ENCODE measurements at regions not wholly inside any gene's neighbourhood (a gene's known extent, or its start where the extent isn't known, plus 50 kb on each side); places are given as distances from the start of the nearest gene placed in this dataset.
"Not testable (repeated sequence)": the region's sequence is repeated elsewhere in the genome, so short reads cannot be mapped to it uniquely, and the experiment has no call there.

GRCh38 chr9:90226839-90227338, 415.7 kb downstream of the DIRAS2 start:
- TF ChIP-seq, protein P1, sequence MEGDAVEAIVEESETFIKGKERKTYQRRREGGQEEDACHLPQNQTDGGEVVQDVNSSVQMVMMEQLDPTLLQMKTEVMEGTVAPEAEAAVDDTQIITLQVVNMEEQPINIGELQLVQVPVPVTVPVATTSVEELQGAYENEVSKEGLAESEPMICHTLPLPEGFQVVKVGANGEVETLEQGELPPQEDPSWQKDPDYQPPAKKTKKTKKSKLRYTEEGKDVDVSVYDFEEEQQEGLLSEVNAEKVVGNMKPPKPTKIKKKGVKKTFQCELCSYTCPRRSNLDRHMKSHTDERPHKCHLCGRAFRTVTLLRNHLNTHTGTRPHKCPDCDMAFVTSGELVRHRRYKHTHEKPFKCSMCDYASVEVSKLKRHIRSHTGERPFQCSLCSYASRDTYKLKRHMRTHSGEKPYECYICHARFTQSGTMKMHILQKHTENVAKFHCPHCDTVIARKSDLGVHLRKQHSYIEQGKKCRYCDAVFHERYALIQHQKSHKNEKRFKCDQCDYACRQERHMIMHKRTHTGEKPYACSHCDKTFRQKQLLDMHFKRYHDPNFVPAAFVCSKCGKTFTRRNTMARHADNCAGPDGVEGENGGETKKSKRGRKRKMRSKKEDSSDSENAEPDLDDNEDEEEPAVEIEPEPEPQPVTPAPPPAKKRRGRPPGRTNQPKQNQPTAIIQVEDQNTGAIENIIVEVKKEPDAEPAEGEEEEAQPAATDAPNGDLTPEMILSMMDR (IDR thresholded peaks at IDR 0.05; ENCODE audit: low read depth, low read length), result peak; percentile 26
- TF ChIP-seq POLR2A (IDR thresholded peaks at IDR 0.05; ENCODE audit: extremely low read depth, insufficient read length); MYC (IDR thresholded peaks at IDR 0.05; ENCODE audit: low read depth, low read length): not testable (repeated sequence)
